Fibroblast of upper back skin (primary cell): ENCODE measurements at regions not wholly inside any gene's neighbourhood (a gene's known extent, or its start where the extent isn't known, plus 50 kb on each side); places are given as distances from the start of the nearest gene placed in this dataset.
"Not testable (repeated sequence)": the region's sequence is repeated elsewhere in the genome, so short reads cannot be mapped to it uniquely, and the experiment has no call there.

Experiments
- DNase-seq: peaks from one replicate; pipeline ENCODE4 v3.0.0-alpha.2; 2013

DNA sequence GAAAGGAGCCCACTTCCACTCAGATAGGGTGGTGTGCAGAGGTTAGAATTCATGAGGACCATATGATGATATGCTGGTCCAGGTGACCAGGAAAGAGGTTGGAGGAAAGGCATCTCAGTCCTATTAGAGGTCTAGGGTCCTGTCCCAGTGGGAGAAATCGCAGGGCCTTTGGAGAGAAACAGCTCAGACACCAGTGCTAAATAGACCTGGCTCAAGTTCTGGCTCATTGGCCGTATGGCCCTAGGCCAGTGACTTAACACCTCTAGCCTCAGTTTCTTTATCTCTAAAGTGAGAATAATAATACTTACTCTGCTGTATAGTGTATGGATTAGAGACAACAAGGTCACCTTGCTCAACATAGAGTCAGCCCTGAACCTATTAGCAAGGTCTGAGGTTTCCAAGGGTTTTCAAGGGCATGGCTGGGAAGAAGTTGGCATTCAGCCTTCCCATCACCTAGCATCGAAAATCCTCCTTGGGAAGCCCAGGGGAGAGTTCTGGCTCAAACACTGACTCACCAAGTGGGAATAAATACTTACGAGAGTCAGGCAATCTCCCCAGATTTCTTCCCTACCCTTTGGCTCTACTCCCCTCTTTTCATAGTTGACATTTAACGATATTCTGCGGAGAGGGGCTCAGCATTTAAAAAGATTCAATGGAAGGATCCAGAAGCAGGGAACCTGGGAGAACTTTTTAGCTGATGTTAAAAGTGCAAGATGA lies 473.1 kb upstream of the PODXL start:
- peak; percentile 15 for DNase-seq

DNA sequence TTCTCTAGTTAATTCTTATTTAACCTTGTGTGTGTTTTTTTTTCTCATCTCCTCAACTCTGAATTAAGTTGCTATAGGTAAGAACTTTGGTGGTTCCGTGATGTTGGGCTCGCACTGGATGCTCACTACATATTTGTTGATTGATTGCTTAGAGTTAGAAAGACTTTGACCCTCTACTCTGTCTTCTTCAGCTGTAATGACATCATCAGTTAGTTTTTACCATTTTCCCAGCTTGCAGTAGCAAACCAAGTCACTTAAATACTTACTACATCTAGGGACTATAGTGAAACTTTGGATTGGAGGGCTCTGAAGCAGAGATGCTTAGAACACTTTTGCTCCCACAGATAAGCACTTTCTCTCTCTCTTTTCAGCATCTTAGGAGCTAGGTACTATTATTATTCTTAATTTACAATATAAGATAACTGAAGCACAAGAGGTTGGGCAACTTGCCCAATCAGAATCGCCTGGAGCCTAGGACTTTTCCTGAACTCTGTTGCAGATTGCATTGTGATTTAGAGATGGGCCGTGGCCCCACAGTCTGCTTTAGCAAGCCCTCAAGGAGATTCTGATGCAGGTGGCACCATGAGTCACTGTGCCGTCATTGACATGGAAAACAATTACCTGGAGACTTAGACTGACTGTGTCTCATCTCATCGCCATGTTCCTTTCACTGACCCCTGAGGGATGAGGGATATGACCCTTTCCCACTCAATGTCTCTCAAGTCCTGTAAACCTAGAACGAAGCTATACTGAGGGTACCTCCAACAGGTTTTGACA lies 471.9 kb upstream of the PODXL start:
- no peak for DNase-seq

DNA sequence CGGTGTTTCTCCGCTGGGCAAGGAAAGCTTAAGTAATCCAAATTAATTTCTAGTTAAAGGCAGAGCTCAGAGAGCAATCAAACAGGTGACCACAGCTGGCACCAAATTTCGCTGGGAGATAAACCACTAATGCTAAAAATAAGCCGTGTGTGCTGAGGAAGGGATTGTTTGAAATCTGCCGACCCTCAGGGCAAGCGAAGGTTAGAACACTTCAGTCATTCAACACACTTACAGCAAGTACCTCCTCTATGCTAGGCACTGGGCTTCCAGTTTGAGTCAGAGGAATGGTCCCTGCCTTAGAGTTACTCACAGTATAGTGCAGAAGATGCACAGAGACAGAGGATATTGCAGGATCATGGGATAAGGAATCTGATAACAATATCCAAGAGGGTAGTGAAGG lies 467.9 kb upstream of the PODXL start:
- DNase-seq = no peak

DNA sequence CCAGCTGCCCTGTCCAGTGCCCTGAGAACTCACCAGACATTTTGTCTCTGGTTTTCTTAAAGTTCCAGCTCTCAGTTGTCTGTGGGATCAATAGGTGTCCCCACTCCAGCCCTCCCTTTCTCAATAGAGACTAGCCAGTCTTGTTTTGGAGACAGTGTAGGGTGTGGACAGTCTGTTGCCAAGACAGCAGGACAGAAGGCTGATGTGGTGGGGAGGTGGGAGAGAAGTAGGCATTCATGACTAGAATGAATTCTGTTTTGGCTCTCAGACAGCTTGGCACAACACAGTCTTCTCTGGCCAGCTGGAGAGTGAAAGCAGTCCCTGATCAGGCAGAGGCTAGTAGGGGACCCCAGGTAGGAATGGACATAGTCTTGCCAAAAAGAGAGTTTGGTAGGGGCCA lies 467.0 kb upstream of the PODXL start:
- no peak for DNase-seq

DNA sequence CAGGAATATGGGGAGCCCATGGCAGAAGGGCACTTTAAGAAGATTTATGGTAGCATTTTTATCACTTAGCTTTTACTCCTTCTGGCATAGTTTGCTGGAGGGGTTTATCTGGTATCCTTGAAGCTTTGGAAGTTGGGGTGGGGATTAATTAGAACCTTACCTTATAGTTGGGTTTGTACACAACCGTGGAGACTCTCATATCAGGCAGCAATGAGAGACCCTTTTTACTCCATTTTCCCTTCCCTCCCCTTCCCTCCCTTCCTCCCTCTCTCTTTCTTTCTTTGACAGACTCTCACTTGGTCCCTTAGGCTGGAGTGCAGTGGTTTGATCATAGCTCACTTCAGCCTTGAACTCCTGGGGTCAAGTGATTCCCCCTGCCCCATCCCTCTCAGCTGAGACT lies 465.8 kb upstream of the PODXL start:
- DNase-seq = no peak

DNA sequence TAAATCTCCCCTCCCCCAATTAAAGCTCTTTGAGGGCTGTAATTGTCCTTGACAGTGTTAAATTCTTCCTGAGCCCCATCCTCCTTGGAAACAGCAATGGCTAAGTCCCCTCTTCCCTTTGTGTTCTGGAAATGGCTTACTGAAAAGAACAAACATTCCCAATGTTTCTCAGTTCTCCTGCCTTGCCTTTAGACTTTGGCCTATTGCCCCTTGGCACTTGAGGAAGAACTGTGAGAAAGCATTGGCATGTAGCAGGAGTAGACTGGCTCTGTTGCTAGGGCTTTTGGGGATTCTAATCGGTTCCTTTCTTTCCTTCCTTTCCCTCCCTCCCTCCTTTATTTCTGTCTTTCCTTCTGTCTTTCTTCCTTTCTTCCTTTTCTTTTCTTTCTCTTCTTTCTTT lies 463.3 kb upstream of the PODXL start:
- DNase-seq = no peak

DNA sequence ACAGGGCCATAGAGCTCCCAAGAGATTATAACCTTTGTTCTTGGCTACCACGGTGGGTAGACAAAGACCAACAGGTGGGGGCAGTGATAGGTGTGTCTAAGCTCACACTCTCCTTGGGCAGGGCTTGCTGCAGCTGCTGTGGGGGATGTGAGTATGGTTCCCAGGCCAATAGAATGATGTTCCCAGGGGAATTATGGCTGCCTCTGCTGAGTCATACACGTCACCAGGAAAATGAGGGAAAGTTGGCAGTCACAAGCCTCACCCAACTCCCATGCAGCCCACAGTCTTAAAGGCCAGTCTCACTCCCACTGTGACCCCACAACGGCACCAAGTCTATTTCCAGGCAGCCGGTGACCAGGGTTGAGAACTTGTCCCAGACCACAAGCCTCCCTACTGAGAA lies 453.4 kb upstream of the PODXL start:
- peak; percentile 35 for DNase-seq

DNA sequence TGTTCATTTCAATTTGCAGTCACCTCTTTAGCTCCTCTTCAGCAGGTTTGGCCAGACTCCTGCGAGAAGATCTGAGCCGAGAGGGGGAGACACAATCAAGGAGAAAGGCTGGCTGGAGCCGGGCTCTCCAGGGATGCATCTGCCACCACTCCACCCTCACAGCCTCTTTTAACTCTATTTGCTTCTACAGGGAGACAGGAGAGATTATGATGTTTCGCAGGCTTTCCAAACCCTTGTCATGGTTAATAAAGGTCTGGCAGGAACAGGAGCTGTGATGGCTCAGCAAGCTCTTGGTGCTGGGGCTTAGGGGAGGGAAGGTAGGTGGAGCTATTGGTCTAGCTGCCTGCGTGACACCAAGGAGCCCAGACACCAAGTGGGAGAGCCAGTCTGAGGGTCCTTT lies 448.1 kb upstream of the PODXL start:
- DNase-seq = peak; percentile 64

DNA sequence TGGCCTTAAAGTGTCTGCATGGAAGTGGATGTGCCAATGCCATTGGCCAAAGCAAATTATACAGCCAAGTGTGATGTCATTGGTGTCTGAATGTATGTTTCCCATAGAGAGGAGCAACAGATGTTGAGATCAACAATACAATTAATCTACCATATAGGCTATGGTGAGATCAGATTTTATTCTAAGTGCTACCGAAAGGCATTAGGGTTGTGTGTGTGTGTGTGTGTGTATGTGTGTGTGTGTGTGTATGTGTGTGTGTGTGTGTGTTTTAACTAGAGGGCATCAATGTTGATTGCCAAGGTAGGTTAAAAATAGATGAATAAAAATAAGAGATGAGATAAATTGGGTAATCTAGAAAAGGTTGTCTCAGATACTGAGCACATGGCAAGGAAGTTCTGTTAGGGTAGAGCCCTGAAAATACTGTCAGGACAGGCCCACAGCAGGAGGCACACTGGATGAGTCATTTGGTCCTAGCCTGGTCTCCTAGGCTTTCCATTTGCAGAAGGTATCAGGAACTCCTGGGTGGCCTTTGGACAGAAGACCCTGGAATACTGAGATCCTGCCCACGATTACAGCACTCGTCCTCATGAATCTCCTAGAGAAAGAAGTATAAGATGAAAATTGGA lies 446.0 kb upstream of the PODXL start:
- DNase-seq = peak; percentile 10

DNA sequence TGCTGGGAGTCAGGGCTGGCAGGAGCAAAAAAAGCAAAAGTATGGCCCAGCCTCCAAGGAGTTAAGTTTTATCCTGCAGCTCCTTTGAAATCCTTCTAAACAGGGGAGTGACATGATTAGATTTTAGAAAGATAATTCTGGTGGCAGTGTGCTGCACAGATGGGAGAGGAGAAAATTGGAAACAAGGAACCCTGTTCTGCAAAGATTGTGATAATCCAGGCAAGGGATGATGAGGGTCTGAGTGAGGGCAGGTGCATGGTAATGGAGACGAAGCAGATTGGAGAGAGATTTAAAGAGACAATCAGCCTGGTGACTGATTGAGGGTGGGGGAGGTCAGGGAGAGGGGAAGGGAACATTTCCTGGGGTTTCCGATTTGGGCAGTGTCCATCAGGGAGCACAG lies 444.7 kb upstream of the PODXL start:
- DNase-seq = no peak

DNA sequence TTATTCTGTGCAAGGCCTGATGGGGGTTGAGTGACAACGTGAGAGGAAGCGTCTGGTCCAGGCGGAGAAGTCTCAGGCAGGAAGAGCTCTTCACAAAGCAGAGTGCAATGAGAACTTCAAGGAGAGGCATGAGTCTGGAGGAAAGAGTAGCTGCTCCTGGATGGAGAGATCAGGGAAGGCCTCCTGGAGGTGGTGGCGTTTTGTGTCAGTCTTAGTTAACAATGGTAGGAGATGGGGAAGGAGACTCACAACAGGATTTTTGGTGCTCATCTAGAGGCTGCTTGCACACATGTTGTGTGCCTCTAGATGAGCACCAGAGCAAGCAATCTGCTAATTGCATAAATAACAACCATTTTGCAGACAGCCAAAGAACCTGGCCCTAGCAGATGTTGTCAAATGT lies 442.8 kb upstream of the PODXL start:
- no peak for DNase-seq

DNA sequence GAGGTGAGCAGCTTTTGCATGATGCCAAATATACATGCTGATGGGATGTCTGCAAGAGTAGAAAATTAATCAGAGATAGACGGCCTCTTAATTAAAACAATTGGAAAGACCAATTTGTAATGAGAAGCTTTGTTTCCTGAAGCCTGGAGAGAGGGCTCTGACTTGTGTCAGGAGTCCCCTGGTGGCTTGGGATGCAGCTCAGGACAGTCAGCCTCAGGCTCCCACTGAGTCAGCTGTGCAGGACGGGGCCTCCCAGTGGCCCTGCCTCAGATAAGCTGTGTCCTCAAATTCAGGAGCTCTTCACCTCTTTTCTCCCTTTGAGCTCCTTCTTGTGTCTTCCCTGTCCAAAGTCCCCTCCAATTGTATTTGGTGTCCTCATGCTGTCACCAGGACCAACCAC lies 438.9 kb upstream of the PODXL start:
- DNase-seq = no peak

DNA sequence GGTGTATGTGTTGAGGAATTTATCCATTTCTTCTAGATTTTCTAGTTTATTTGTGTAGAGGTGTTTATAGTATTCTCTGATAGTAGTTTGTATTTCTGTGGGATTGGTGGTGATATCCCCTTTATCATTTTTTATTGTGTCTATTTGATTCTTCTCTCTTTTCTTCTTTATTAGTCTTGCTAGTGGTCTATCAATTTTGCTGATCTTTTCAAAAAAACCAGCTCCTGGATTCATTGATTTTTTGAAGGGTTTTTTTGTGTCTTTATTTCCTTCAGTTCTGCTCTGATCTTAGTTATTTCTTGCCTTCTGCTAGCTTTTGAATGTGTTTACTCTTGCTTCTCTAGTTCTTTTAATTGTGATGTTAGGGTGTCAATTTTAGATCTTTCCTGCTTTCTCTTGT lies 424.6 kb upstream of the PODXL start:
- DNase-seq = not testable (repeated sequence)

DNA sequence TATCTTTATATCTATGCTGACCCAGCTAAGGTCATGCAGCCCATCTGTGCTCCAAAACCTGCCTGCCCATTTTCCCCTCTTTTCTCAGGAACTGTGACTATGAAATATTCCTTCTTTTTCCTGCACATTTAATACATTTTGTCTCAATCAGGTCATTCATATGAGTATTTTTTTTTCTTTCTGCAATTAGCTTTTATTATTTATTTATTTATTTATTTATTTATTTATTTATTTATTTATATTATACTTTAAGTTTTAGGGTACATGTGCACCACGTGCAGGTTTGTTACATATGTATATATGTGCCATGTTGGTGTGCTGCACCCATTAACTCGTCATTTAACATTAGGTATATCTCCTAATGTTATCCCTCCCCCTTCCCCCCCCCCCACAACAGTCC lies 421.7 kb upstream of the PODXL start:
- not testable (repeated sequence) for DNase-seq

DNA sequence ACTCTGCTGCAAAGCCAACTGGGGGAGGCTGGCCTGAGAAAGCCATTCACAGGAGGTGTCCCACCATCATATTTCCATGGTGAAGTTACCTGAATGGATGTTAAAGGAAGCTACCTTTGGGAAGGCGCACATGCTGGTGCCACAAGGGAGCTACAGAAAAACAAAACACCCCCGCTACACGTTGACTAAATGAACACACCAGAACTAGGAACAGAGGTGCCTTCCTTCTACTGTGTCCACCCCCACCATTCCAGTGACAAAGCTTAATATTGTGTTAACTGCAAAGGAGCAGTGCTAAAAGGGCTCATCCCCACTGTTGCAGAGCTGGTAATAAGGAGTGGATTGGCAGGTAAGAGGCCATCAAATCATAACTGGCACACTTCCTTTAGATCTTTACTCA lies 420.0 kb upstream of the PODXL start:
- no peak for DNase-seq

DNA sequence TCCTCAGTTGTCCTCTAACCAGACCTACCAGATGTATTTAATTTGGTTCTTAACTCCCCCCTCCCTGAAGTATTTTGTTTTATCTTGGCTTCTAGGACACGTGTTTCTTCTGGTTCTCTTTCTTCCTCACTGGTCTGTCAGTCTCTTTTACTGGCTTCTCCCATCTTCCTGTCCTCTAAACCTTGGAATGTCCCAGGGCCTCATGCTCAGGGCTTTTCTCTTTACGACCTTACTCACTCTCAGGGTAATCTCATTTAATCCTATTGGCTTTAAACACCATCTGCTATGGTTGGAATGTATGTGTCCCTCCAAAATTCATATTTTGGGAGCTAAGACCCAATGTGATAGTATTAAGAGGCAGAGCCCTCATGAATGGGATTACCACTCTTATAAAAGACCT lies 418.2 kb upstream of the PODXL start:
- no peak for DNase-seq

DNA sequence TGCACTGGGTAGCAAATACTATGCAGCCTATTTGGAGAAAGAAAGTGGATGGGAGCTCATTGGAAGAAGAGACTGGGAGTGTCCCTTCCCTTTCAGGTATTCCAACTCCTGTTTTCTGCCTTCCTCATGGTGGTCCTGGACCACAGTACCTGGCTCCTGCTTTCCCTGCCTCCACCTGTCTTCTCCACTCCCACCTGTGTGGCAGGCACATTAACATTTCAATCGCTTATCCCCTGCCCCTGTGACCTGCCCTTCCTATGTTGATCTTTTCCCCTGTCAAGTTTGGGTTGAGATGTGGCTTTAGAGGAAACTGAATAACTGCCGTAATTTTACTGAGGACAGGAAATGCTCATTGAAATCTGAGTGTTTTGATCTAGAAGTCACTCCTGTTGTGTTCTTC lies 415.8 kb upstream of the PODXL start:
- DNase-seq = no peak

DNA sequence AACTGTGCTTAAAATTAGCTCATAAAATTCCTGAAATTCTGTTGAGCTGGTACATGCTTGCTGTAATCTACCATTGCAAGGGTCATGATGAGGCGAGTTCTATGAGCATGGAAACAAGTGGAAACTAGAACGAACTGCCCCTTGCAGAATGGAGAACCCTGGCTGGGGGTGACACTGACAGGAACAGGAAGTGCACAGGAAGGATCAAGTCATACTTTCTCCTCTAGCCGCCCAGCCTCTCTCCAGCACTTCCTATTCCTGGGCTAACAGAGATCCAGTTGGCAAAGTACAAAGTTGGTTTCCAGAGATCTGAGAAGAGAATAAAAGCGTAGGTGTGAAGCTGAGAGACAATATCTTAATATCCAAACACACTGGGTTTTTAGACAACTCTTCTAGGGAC lies 414.2 kb upstream of the PODXL start:
- DNase-seq = no peak

DNA sequence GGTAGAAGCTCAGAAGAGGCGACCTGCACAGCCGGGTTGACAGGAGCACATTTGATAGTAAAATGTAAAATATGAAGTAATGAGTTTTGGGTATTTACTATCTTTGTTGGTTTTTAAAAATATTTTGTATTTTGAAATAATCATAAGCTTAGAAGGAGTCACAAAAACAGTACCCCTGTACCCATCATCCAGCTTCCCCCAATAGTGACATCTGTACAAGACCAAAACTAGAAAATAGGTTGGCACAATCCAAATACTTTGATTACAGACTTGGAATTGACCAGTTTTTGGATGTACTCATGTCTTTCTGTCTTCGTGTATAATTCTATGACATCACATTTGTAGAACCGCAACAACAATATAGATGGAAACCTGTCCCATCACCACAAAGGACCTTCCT lies 413.1 kb upstream of the PODXL start:
- DNase-seq = no peak

DNA sequence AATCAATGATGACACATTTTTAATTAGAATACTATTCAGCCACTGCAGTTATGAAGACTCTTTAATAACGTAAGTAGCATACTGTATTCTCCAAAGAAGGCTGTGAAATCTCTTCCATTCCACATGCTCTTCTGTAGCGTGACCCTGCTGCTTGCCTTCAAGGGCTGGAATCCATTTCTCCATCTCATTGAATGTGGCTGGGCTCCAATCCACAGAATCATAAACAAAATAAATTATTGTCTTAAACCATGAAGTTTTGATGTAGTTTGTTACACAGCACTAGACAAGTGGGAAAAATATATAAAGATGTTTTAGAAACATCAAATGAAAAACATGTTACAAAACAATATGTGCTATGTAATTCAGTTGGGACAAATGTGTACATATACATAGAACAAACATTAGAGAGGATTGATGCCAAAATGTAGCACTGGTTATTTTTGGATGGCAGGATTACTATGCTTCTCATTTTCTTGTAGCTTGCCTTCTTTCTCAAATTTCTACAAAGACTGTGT lies 410.8 kb upstream of the PODXL start:
- no peak for DNase-seq

DNA sequence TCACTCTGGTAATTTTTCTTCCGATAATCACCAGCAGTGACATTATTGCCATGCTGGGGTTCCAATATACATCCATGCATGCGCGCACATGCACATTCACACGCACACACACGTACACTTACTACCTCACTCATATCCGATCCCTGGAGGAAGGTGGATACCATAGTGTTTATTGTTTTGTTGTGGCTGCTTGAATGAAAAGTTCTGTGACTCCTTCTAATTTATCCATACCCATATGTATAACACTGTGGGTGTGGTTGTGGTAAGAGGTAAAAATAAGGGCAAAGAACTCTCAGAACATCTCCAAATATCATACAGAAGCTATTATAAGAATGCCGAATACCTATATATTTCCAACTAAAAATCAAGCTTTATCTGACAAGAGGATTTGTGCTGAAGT lies 407.8 kb upstream of the PODXL start:
- no peak for DNase-seq

DNA sequence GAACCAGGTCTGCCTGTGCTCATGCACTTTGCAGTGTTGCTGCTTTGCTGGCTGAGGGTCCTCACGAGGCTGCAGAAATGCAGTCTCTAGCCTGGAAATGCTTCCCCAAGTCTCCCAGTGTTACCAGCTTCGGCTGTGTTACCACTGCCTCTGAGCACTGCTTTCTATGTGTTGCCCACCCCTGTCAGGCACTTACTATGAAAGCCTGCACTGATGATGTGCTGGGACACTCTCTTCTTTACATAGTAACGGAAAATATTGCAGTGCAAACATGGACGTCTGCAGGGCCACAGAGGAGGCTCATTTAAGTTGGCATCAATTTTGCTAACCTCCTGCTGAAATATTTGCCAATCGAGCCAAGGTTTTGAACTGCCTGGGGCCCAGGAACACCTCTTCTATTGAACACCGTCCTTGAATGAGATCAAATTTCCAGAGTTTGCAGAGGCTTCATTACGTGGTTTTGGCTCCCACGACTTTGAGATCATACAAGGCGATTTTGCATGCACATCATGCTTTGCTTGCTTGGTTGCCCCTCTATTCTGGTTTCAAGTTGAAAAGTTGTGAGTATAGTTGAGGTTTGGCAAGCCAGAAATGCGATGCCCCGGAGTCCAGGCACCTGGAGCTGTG lies 404.7 kb upstream of the PODXL start:
- no peak for DNase-seq

DNA sequence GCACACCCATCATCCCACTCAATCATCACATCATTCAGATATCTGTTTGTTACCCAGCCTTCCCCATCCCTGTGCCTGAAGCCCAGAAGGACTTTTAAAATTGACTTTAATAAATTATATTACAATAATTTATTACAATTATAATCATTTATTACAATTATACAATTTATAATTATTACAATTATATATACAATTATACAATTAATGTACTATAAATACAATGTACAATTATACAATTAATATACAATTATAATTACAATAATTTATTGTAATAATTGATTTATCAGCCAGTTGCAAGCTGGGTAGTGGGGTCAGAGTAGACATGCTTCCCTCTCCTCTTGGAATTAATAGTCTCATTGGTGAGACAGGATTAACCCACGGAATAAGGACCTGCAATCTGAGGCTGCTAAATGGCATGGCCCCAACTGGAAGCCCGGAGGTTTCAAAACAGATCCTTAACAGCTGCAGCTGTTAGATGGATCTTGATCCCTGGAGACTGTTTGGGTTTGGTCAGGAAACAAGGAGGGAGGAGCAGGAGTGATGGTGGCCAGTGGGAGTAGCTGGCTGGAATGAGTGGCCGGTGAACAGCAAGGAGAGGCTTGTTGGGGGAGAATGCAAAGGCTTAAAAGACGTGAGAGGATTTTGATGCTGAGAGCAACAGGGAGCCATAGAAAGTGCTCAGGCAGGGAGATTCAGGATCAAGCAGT lies 402.8 kb upstream of the PODXL start:
- peak; percentile 36 for DNase-seq
